ENCODE measurements at regions not wholly inside any gene's neighbourhood (a gene's known extent, or its start where the extent isn't known, plus 50 kb on each side); places are given as distances from the start of the nearest gene placed in this dataset.

GRCh38 chr2:12807907-12808810 is 91.4 kb downstream of the TRIB2 start:
- no peaks in the 10 kb centered on the region for H3K79me2 ChIP-seq (ENCODE audit: low read length)

GRCh38 chr2:12809526-12809925 is 92.8 kb downstream of the TRIB2 start:
- H2AFZ ChIP-seq (ENCODE audit: low read length), result no peak overlapping the region

More at GRCh38 chr2:12807907-12808810, 91.4 kb downstream of the TRIB2 start:
- no peaks in the 10 kb centered on the region for H3K36me3 ChIP-seq (ENCODE audit: insufficient read depth, low read length)
- no peak overlapping the region for H3K27ac ChIP-seq (ENCODE audit: low read length)
- no peaks in the 10 kb centered on the region for H3K9me3 ChIP-seq (ENCODE audit: low read length)
- H3K4me3 ChIP-seq (ENCODE audit: low read length), result no peak overlapping the region
- no peak overlapping the region for H3K9ac ChIP-seq (ENCODE audit: low read length)
- no peaks in the 10 kb centered on the region for H3K4me1 ChIP-seq (ENCODE audit: low read length)
- H4K20me1 ChIP-seq (ENCODE audit: insufficient read depth, low read depth, low read length), result no peaks in the 10 kb centered on the region
- H3K4me2 ChIP-seq (ENCODE audit: low read depth, low read length, poor library complexity, severe bottlenecking), result no peak overlapping the region
- H3K27me3 ChIP-seq (ENCODE audit: low read length), result no peaks in the 10 kb centered on the region
- H3K9me2 ChIP-seq (replicated peaks; ENCODE audit: insufficient read depth, low read length), result no peaks in the 10 kb centered on the region
- H2AFZ ChIP-seq (ENCODE audit: low read length), result no peak overlapping the region
- no peak for DNase-seq

GRCh38 chr2:12811916-12812315 is 95.2 kb downstream of the TRIB2 start:
- no peak overlapping the region for H3K9ac ChIP-seq (ENCODE audit: low read length)
- no peaks in the 10 kb centered on the region for H3K4me1 ChIP-seq (ENCODE audit: low read length)
- no peak overlapping the region for H2AFZ ChIP-seq (ENCODE audit: low read length)
- H3K4me3 ChIP-seq (ENCODE audit: low read length), result no peak overlapping the region
- no peak overlapping the region for H3K27ac ChIP-seq (ENCODE audit: low read length)
- H4K20me1 ChIP-seq (ENCODE audit: insufficient read depth, low read depth, low read length), result no peaks in the 10 kb centered on the region
- H3K79me2 ChIP-seq (ENCODE audit: low read length), result no peaks in the 10 kb centered on the region
- no peak overlapping the region for H3K4me2 ChIP-seq (ENCODE audit: low read depth, low read length, poor library complexity, severe bottlenecking)
- H3K27me3 ChIP-seq (ENCODE audit: low read length), result no peaks in the 10 kb centered on the region
- no peak for DNase-seq
- H3K36me3 ChIP-seq (ENCODE audit: insufficient read depth, low read length), result no peaks in the 10 kb centered on the region
- H3K9me2 ChIP-seq (replicated peaks; ENCODE audit: insufficient read depth, low read length), result no peaks in the 10 kb centered on the region
- H3K9me3 ChIP-seq (ENCODE audit: low read length), result no peaks in the 10 kb centered on the region

More at GRCh38 chr2:12809526-12809925, 92.8 kb downstream of the TRIB2 start:
- H3K9ac ChIP-seq (ENCODE audit: low read length), result no peak overlapping the region
- no peaks in the 10 kb centered on the region for H3K27me3 ChIP-seq (ENCODE audit: low read length)
- no peaks in the 10 kb centered on the region for H3K4me1 ChIP-seq (ENCODE audit: low read length)
- no peaks in the 10 kb centered on the region for H3K9me3 ChIP-seq (ENCODE audit: low read length)
- DNase-seq, result no peak
- H3K79me2 ChIP-seq (ENCODE audit: low read length), result no peaks in the 10 kb centered on the region
- no peak overlapping the region for H3K4me2 ChIP-seq (ENCODE audit: low read depth, low read length, poor library complexity, severe bottlenecking)
- H3K36me3 ChIP-seq (ENCODE audit: insufficient read depth, low read length), result no peaks in the 10 kb centered on the region
- no peaks in the 10 kb centered on the region for H3K9me2 ChIP-seq (replicated peaks; ENCODE audit: insufficient read depth, low read length)
- H3K27ac ChIP-seq (ENCODE audit: low read length), result no peak overlapping the region
- no peaks in the 10 kb centered on the region for H4K20me1 ChIP-seq (ENCODE audit: insufficient read depth, low read depth, low read length)
- H3K4me3 ChIP-seq (ENCODE audit: low read length), result no peak overlapping the region

- H3K4me3 ChIP-seq (ENCODE audit: low read length), result no peak overlapping the region
- no peak overlapping the region for H3K4me2 ChIP-seq (ENCODE audit: low read depth, low read length, poor library complexity, severe bottlenecking)
Observed at GRCh38 chr2:12813166-12813565, 96.4 kb downstream of the TRIB2 start.

GRCh38 chr2:12816379-12817306 is 99.9 kb downstream of the TRIB2 start:
- Histone ChIP-seq H4K20me1 (ENCODE audit: insufficient read depth, low read depth, low read length) (no peaks in the 10 kb centered on the region), H3K4me1 (ENCODE audit: low read length) (no peaks in the 10 kb centered on the region), H3K27me3 (ENCODE audit: low read length) (no peaks in the 10 kb centered on the region), H3K4me2 (ENCODE audit: low read depth, low read length, poor library complexity, severe bottlenecking) (no peak overlapping the region), H3K79me2 (ENCODE audit: low read length) (no peaks in the 10 kb centered on the region), H3K9me2 (replicated peaks; ENCODE audit: insufficient read depth, low read length) (no peaks in the 10 kb centered on the region), H3K27ac (ENCODE audit: low read length) (no peak overlapping the region), H2AFZ (ENCODE audit: low read length) (no peak overlapping the region), H3K36me3 (ENCODE audit: insufficient read depth, low read length) (no peaks in the 10 kb centered on the region), H3K9me3 (ENCODE audit: low read length) (no peaks in the 10 kb centered on the region), H3K9ac (ENCODE audit: low read length) (no peak overlapping the region), H3K4me3 (ENCODE audit: low read length) (no peak overlapping the region)
- DNase-seq, result no peak

More at GRCh38 chr2:12813166-12813565, 96.4 kb downstream of the TRIB2 start:
- Histone ChIP-seq H3K9ac (ENCODE audit: low read length) (no peak overlapping the region), H3K9me2 (replicated peaks; ENCODE audit: insufficient read depth, low read length) (no peaks in the 10 kb centered on the region), H3K79me2 (ENCODE audit: low read length) (no peaks in the 10 kb centered on the region), H3K9me3 (ENCODE audit: low read length) (no peaks in the 10 kb centered on the region), H3K4me1 (ENCODE audit: low read length) (no peaks in the 10 kb centered on the region), H3K27ac (ENCODE audit: low read length) (no peak overlapping the region), H3K27me3 (ENCODE audit: low read length) (no peaks in the 10 kb centered on the region), H3K36me3 (ENCODE audit: insufficient read depth, low read length) (no peaks in the 10 kb centered on the region), H4K20me1 (ENCODE audit: insufficient read depth, low read depth, low read length) (no peaks in the 10 kb centered on the region), H2AFZ (ENCODE audit: low read length) (no peak overlapping the region)
- no peak for DNase-seq

- no peaks in the 10 kb centered on the region for H3K36me3 ChIP-seq (ENCODE audit: insufficient read depth, low read length)
- no peak for DNase-seq
- no peaks in the 10 kb centered on the region for H3K4me1 ChIP-seq (ENCODE audit: low read length)
- no peaks in the 10 kb centered on the region for H3K9me2 ChIP-seq (replicated peaks; ENCODE audit: insufficient read depth, low read length)
- no peaks in the 10 kb centered on the region for H3K79me2 ChIP-seq (ENCODE audit: low read length)
- no peak overlapping the region for H3K9ac ChIP-seq (ENCODE audit: low read length)
- no peak overlapping the region for H3K4me3 ChIP-seq (ENCODE audit: low read length)
- H3K9me3 ChIP-seq (ENCODE audit: low read length), result no peaks in the 10 kb centered on the region
- no peak overlapping the region for H3K27ac ChIP-seq (ENCODE audit: low read length)
- no peaks in the 10 kb centered on the region for H4K20me1 ChIP-seq (ENCODE audit: insufficient read depth, low read depth, low read length)
- H3K27me3 ChIP-seq (ENCODE audit: low read length), result no peaks in the 10 kb centered on the region
- H3K4me2 ChIP-seq (ENCODE audit: low read depth, low read length, poor library complexity, severe bottlenecking), result no peak overlapping the region
- no peak overlapping the region for H2AFZ ChIP-seq (ENCODE audit: low read length)
Observed at GRCh38 chr2:12817870-12818269, 101.1 kb downstream of the TRIB2 start.

- Histone ChIP-seq H4K20me1 (ENCODE audit: insufficient read depth, low read depth, low read length) (no peaks in the 10 kb centered on the region), H3K9ac (ENCODE audit: low read length) (no peak overlapping the region), H3K4me2 (ENCODE audit: low read depth, low read length, poor library complexity, severe bottlenecking) (no peak overlapping the region), H3K9me2 (replicated peaks; ENCODE audit: insufficient read depth, low read length) (no peaks in the 10 kb centered on the region), H2AFZ (ENCODE audit: low read length) (no peak overlapping the region), H3K36me3 (ENCODE audit: insufficient read depth, low read length) (no peaks in the 10 kb centered on the region), H3K9me3 (ENCODE audit: low read length) (no peaks in the 10 kb centered on the region), H3K27ac (ENCODE audit: low read length) (no peak overlapping the region), H3K79me2 (ENCODE audit: low read length) (no peaks in the 10 kb centered on the region), H3K27me3 (ENCODE audit: low read length) (no peaks in the 10 kb centered on the region), H3K4me1 (ENCODE audit: low read length) (no peaks in the 10 kb centered on the region), H3K4me3 (ENCODE audit: low read length) (no peak overlapping the region)
- no peak for DNase-seq
Observed at GRCh38 chr2:12818416-12819102, 101.8 kb downstream of the TRIB2 start.

- no peak overlapping the region for H3K9ac ChIP-seq (ENCODE audit: low read length)
Observed at GRCh38 chr2:12819103-12819475, 102.4 kb downstream of the TRIB2 start.

More at GRCh38 chr2:12819103-12819475, 102.4 kb downstream of the TRIB2 start:
- Histone ChIP-seq H3K27ac (ENCODE audit: low read length) (no peak overlapping the region), H2AFZ (ENCODE audit: low read length) (no peak overlapping the region), H3K9me2 (replicated peaks; ENCODE audit: insufficient read depth, low read length) (no peaks in the 10 kb centered on the region), H3K4me1 (ENCODE audit: low read length) (no peaks in the 10 kb centered on the region), H3K27me3 (ENCODE audit: low read length) (no peaks in the 10 kb centered on the region), H3K36me3 (ENCODE audit: insufficient read depth, low read length) (no peaks in the 10 kb centered on the region), H3K4me3 (ENCODE audit: low read length) (no peak overlapping the region), H3K79me2 (ENCODE audit: low read length) (no peaks in the 10 kb centered on the region), H4K20me1 (ENCODE audit: insufficient read depth, low read depth, low read length) (no peaks in the 10 kb centered on the region), H3K4me2 (ENCODE audit: low read depth, low read length, poor library complexity, severe bottlenecking) (no peak overlapping the region), H3K9me3 (ENCODE audit: low read length) (no peaks in the 10 kb centered on the region)
- DNase-seq, result no peak

Data from Karpas-422 (cell line).